HG03432 (cell line): ENCODE measurements at regions not wholly inside any gene's neighbourhood (a gene's known extent, or its start where the extent isn't known, plus 50 kb on each side); places are given as distances from the start of the nearest gene placed in this dataset.
"Not testable (repeated sequence)": the region's sequence is repeated elsewhere in the genome, so short reads cannot be mapped to it uniquely, and the experiment has no call there.

Experiments used
- ATAC-seq: cut with Tn5 transposase; IDR thresholded peaks from one replicate; pipeline ENCODE4 v1.9.1; 2021; ENCODE audit warnings: mild to moderate bottlenecking, moderate library complexity; ENCODE audit not compliant: unreplicated experiment

GRCh38 chr13:54573186-54573585, 1544.6 kb downstream of the OLFM4 start:
- ATAC-seq, result no peak

GRCh38 chr13:54574791-54575190, 1546.2 kb downstream of the OLFM4 start:
- ATAC-seq, result no peak

GRCh38 chr13:54591540-54591939, 1562.9 kb downstream of the OLFM4 start:
- ATAC-seq, result no peak

GRCh38 chr13:54592201-54592600, 1563.6 kb downstream of the OLFM4 start:
- no peak for ATAC-seq

GRCh38 chr13:54593504-54593903, 1564.9 kb downstream of the OLFM4 start:
- no peak for ATAC-seq

GRCh38 chr13:54597540-54598088, 1569.0 kb downstream of the OLFM4 start:
- no peak for ATAC-seq

GRCh38 chr13:54599413-54599812, 1570.8 kb downstream of the OLFM4 start:
- ATAC-seq, result no peak

- no peak for ATAC-seq
These were observed 1578.3 kb downstream of the OLFM4 start for GRCh38 chr13:54606944-54607343.

GRCh38 chr13:54607421-54607820, 1578.8 kb downstream of the OLFM4 start:
- ATAC-seq, result no peak

GRCh38 chr13:54611390-54611789, 1582.8 kb downstream of the OLFM4 start:
- no peak for ATAC-seq

GRCh38 chr13:54614726-54615125, 1586.1 kb downstream of the OLFM4 start:
- ATAC-seq, result no peak

GRCh38 chr13:54626504-54626903, 1597.9 kb downstream of the OLFM4 start:
- ATAC-seq, result not testable (repeated sequence)

- ATAC-seq, result no peak
These were observed 1599.2 kb downstream of the OLFM4 start for GRCh38 chr13:54627646-54628372.

GRCh38 chr13:54628383-54628782, 1599.8 kb downstream of the OLFM4 start:
- ATAC-seq, result no peak

GRCh38 chr13:54633456-54633855, 1604.8 kb downstream of the OLFM4 start:
- no peak for ATAC-seq

- no peak for ATAC-seq
These were observed 1607.6 kb downstream of the OLFM4 start for GRCh38 chr13:54636231-54636630.

- no peak for ATAC-seq
These were observed 1608.8 kb downstream of the OLFM4 start for GRCh38 chr13:54637366-54637765.

- ATAC-seq, result no peak
These were observed 1612.1 kb downstream of the OLFM4 start for GRCh38 chr13:54640719-54641118.

GRCh38 chr13:54643863-54644262, 1615.2 kb downstream of the OLFM4 start:
- ATAC-seq, result no peak

- no peak for ATAC-seq
These were observed 1618.7 kb downstream of the OLFM4 start for GRCh38 chr13:54647275-54647674.

GRCh38 chr13:54657588-54657987, 1629.0 kb downstream of the OLFM4 start:
- ATAC-seq, result no peak

GRCh38 chr13:54658771-54659170, 1630.2 kb downstream of the OLFM4 start:
- no peak for ATAC-seq

- ATAC-seq, result no peak
These were observed 1631.7 kb downstream of the OLFM4 start for GRCh38 chr13:54660277-54660676.
